Testis (tissue), 2 donors: ENCODE measurements at regions not wholly inside any gene's neighbourhood (a gene's known extent, or its start where the extent isn't known, plus 50 kb on each side); places are given as distances from the start of the nearest gene placed in this dataset.
A peak's percentile ranks its signal among the peaks of the same experiment; 100 is the strongest.

Experiments
- DNase-seq: peaks from one replicate; pipeline ENCODE4 v3.0.0-alpha.2; 2019
- H3K27ac ChIP-seq, 2 donors: fragments of 200-600 bp; sonication (generic); one replicate each; pipeline ENCODE4 v1.5.1; 2019
- H3K27me3 ChIP-seq: fragments of 200-600 bp; sonication (generic); one replicate; pipeline ENCODE4 v1.5.1; 2019
- H3K36me3 ChIP-seq: fragments of 200-600 bp; sonication (generic); one replicate; pipeline ENCODE4 v1.5.1; 2017; ENCODE audit warnings: low read depth; ENCODE audit errors: missing control alignments
- H3K4me1 ChIP-seq: fragments of 200-600 bp; sonication (generic); one replicate; pipeline ENCODE4 v1.5.1; 2019
- H3K4me3 ChIP-seq, 2 donors: fragments of 200-600 bp; sonication (generic); one replicate each; pipeline ENCODE4 v1.5.1; 2017 to 2019
- H3K9me3 ChIP-seq: fragments of 200-600 bp; sonication (generic); one replicate; pipeline ENCODE4 v1.5.1; 2017
- POLR2A ChIP-seq: fragments of 450-650 bp; IDR thresholded peaks from one replicate; pipeline ENCODE4 v1.6.1; 2017; ENCODE audit warnings: antibody characterized with exemption, mild to moderate bottlenecking, moderate library complexity
- WGBS, 2 donors: methylation state at CpG; one replicate each; pipeline ENCODE4 v1.1.5; 2018; 5-methylcytosine and 5-hydroxymethylcytosine counted together
- intact Hi-C: fragments of 100-400 bp; cut with DNase I; formaldehyde crosslinking; loops from one replicate; pipeline ENCODE4 v1.15.1; 2023; ENCODE audit warnings: low total_unique reads
- TF ChIP-seq, protein P1 (sequence below), 3 experiments: fragments of 450-650 bp in 2 of 3; fragments of 200-600 bp in 1 of 3; sonication (generic) in 1 of 3; IDR thresholded peaks; one replicate each; pipeline ENCODE4 v1.5.1; 2016 to 2019; ENCODE audit warnings: antibody characterized with exemption in 3 of 3, mild to moderate bottlenecking in 2 of 3, moderate library complexity in 1 of 3

DNA sequence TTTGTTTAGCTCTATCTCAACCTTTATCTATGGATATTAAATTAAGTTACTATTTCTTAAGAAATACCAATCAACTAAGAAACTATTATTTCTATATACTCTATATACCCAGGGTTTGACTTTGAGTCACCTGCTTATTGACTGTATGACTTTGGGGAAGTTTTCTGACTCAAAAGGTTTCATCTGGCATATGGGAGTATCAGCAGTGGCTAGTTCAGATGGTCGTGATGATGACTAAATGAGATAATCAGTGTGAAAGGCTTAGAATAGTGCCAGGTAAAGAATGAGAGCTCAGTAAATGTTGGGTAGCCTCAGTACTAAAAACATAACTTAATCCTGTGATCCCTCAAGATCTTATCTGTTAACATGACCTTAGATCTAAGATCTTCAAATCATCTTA, 179.7 kb upstream of the ISL1 start:
- H3K9me3 ChIP-seq, result no peaks in the 10 kb centered on the region
- intact Hi-C loops, result no loop called here
- no peak for DNase-seq
- no peaks in the 10 kb centered on the region for H3K4me1 ChIP-seq
- WGBS, 2 donors, result 56 to 61% methylated on average over 1 of the region's 1 CpG
- H3K27ac ChIP-seq, result no peak overlapping the region
- H3K36me3 ChIP-seq, result no peaks in the 10 kb centered on the region
- TF ChIP-seq, protein P1, sequence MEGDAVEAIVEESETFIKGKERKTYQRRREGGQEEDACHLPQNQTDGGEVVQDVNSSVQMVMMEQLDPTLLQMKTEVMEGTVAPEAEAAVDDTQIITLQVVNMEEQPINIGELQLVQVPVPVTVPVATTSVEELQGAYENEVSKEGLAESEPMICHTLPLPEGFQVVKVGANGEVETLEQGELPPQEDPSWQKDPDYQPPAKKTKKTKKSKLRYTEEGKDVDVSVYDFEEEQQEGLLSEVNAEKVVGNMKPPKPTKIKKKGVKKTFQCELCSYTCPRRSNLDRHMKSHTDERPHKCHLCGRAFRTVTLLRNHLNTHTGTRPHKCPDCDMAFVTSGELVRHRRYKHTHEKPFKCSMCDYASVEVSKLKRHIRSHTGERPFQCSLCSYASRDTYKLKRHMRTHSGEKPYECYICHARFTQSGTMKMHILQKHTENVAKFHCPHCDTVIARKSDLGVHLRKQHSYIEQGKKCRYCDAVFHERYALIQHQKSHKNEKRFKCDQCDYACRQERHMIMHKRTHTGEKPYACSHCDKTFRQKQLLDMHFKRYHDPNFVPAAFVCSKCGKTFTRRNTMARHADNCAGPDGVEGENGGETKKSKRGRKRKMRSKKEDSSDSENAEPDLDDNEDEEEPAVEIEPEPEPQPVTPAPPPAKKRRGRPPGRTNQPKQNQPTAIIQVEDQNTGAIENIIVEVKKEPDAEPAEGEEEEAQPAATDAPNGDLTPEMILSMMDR (IDR thresholded peaks at IDR 0.05), result no peak
- no peak for TF ChIP-seq POLR2A
- no peak overlapping the region for H3K4me3 ChIP-seq
- no peaks in the 10 kb centered on the region for H3K27me3 ChIP-seq

DNA sequence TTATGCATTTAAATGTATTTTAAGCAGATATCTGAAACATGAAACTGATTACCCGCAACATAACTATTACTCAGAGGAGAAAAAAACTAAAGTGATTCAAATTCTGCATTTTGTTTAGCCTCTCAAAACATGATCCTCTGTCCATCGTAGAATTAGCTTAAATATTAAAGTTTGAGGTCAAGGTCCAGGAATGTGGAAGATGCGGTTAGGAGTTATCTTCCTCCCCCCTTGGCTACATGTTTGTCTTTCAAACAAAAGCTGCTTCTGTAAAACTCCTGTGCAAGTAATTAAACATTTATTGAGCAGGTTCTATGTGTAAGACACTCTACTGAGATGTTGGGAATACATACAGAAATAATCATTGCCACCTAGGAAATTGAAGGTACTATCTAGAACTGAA, 175.0 kb upstream of the ISL1 start:
- no peak for DNase-seq
- H3K9me3 ChIP-seq, result no peaks in the 10 kb centered on the region
- intact Hi-C loops, result no loop called here
- H3K27ac ChIP-seq, result no peak overlapping the region
- no peaks in the 10 kb centered on the region for H3K27me3 ChIP-seq
- H3K4me3 ChIP-seq, result no peak overlapping the region
- H3K4me1 ChIP-seq, result no peaks in the 10 kb centered on the region
- TF ChIP-seq, protein P1 (IDR thresholded peaks at IDR 0.05), result no peak
- TF ChIP-seq POLR2A, result no peak
- 56 to 60% methylated on average over 3 of the region's 3 CpGs for WGBS, 2 donors
- H3K36me3 ChIP-seq, result no peaks in the 10 kb centered on the region

DNA sequence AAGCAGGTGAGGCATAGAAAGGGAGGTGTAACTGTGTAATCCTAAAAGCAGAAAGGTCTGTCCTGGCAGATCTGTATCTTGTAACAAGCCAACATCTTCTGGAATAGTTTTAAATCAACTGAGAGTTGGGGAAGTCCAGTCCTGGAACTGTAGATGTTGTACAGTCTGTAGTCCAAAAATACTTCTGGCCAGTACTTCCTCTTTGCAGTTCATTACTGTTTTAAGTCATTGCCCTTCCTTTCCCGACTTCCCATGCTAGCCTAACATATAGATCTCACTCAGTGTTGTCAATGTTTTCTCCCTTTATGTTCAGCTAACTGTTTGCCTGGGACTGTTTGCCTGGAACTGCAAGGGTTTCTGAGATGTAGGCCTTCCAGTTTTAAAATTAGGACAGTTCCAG, 168.5 kb upstream of the ISL1 start:
- no peak for TF ChIP-seq POLR2A
- TF ChIP-seq, protein P1 (IDR thresholded peaks at IDR 0.05), result no peak
- H3K4me3 ChIP-seq, result no peak overlapping the region
- H3K27ac ChIP-seq, result no peak overlapping the region
- no peaks in the 10 kb centered on the region for H3K36me3 ChIP-seq
- WGBS, 2 donors, result 55 to 60% methylated on average over 1 of the region's 1 CpG
- H3K4me1 ChIP-seq, result no peaks in the 10 kb centered on the region
- no peaks in the 10 kb centered on the region for H3K27me3 ChIP-seq
- H3K9me3 ChIP-seq, result no peaks in the 10 kb centered on the region
- DNase-seq, result no peak
- intact Hi-C loops, result no loop called here

DNA sequence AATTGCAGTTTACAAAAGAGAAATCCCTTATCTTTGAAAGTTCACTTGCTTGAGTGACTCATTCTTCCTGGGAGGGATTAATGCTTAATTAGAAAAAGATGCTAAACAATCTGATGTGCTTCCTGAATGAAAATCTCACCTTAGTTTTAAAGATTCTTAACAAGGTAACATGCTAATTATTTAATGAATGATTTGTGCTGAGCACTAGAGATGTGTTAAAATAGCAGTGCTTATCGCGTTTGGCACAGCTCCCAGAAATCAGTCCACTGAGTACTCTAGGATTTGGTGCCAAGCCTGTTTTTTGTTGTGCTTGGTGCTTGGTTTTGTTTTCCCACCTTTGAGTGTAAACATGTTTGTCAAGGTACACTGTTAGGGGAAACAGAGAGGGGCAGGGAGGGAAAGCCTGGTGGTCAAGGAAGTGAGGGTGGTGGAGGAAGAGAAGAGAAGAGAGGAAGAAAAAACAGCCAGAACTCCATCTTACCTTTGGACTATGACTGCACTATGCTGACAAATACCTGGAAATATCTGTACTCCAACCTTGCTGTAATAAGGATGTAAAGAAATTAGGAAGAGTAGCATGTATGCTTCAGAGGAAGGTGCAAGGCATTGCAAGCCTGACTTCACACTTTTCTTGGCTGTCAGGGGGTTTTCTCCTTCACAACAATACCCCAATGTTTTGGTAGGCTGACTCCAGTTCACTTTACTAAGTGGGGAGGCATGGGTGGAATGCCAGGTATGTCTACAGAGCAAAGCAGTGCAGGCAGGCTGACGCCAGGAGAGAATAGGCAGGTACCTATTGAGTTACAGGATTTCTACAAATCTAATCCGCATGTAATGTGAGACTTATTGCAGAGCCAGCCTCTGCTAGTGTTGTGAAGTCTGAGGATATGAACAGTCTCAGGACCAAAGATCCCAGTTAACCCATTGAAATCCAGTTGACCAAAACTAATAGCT, 157.2 kb upstream of the ISL1 start:
- H3K27me3 ChIP-seq, result no peaks in the 10 kb centered on the region
- 19 to 31% methylated on average over 4 of the region's 4 CpGs for WGBS, 2 donors
- H3K27ac ChIP-seq, result no peak overlapping the region
- no peaks in the 10 kb centered on the region for H3K9me3 ChIP-seq
- H3K4me3 ChIP-seq, result no peak overlapping the region
- DNase-seq, result peak; percentile 36
- H3K36me3 ChIP-seq, result no peaks in the 10 kb centered on the region
- TF ChIP-seq POLR2A, result no peak
- TF ChIP-seq, protein P1 (IDR thresholded peaks at IDR 0.05), result no peak
- intact Hi-C loops, result no loop called here
- H3K4me1 ChIP-seq, result no peaks in the 10 kb centered on the region
